PC-9 (cell line): ENCODE measurements at regions not wholly inside any gene's neighbourhood (a gene's known extent, or its start where the extent isn't known, plus 50 kb on each side); places are given as distances from the start of the nearest gene placed in this dataset.
A peak's percentile ranks its signal among the peaks of the same experiment; 100 is the strongest.

Source experiments
- BruUV-seq: library from RNA; stranded (reverse); fragments of 400-500 nt; replicated peaks from 2 replicates; lab custom pipeline; 2021; lab: Mats Ljungman, UMichigan
- CTCF ChIA-PET: fragments of 300-600 bp; sonication (Branson Sonifier 250); formaldehyde crosslinking; loops from one replicate; lab custom pipeline; 2022; ENCODE audit warnings: antibody characterized with exemption; lab: Charles Lee
- POLR2A ChIA-PET: fragments of 300-600 bp; sonication (Branson Sonifier 250); formaldehyde crosslinking; loops from one replicate; lab custom pipeline; 2022; ENCODE audit warnings: antibody characterized with exemption; ENCODE audit not compliant: unreplicated experiment; lab: Charles Lee
- DNase-seq, 2 experiments: peaks; one replicate each; pipeline versions ENCODE4 v3.0.0 to v3.0.0-alpha.2; 2015 to 2022; ENCODE audit warnings: mixed read lengths in 1 of 2
- H2AFZ ChIP-seq: fragments of 200-600 bp; sonication (generic); 2 replicates; pipeline ENCODE4 v1.8.1; 2017; ENCODE audit warnings: antibody characterized with exemption
- H3F3A ChIP-seq: fragments of 200-600 bp; sonication (generic); 2 replicates; pipeline ENCODE4 v1.8.1; 2017; ENCODE audit warnings: antibody characterized with exemption, mild to moderate bottlenecking, low read depth; ENCODE audit not compliant: insufficient read depth
- H3K27ac ChIP-seq: fragments of 200-600 bp; sonication (generic); 2 replicates; pipeline ENCODE4 v1.6.1; 2016; ENCODE audit warnings: mixed run types
- H3K27me3 ChIP-seq: fragments of 200-600 bp; sonication (generic); 2 replicates; pipeline ENCODE4 v1.6.1; 2016; ENCODE audit warnings: low read depth, mixed run types; ENCODE audit not compliant: insufficient read depth
- H3K36me3 ChIP-seq: fragments of 200-600 bp; sonication (generic); 2 replicates; pipeline ENCODE4 v1.6.1; 2016; ENCODE audit warnings: low read depth, mixed run types
- H3K4me1 ChIP-seq: fragments of 200-600 bp; sonication (generic); replicated peaks from 2 replicates; pipeline ENCODE4 v1.6.1; 2016; ENCODE audit warnings: mixed run types; ENCODE audit not compliant: insufficient read depth
- H3K4me2 ChIP-seq: fragments of 200-600 bp; sonication (generic); 2 replicates; pipeline ENCODE4 v1.6.1; 2017; ENCODE audit warnings: mixed run types
- H3K4me3 ChIP-seq: fragments of 200-600 bp; sonication (generic); 2 replicates; pipeline ENCODE4 v1.6.1; 2016; ENCODE audit warnings: mixed run types
- H3K79me2 ChIP-seq: fragments of 200-600 bp; sonication (generic); 2 replicates; pipeline ENCODE4 v1.6.1; 2017; ENCODE audit warnings: low read depth, mixed run types
- H3K9me2 ChIP-seq: fragments of 200-600 bp; sonication (generic); 2 replicates; pipeline ENCODE4 v1.8.1; 2017; ENCODE audit warnings: mild to moderate bottlenecking; ENCODE audit not compliant: insufficient read depth
- H3K9me3 ChIP-seq: fragments of 200-600 bp; sonication (generic); 2 replicates; pipeline ENCODE4 v1.8.1; 2016; ENCODE audit warnings: low read depth; ENCODE audit not compliant: insufficient read depth
- H4K20me1 ChIP-seq: fragments of 200-600 bp; sonication (generic); 2 replicates; pipeline ENCODE4 v1.8.1; 2017; ENCODE audit not compliant: insufficient read depth
- CTCF ChIP-seq: fragments of 200-600 bp; sonication (generic); conservative IDR thresholded peaks from 2 replicates; pipeline ENCODE4 v1.6.1; 2017; ENCODE audit warnings: mixed run types, antibody characterized with exemption, mild to moderate bottlenecking, moderate library complexity
- EZH2 ChIP-seq: fragments of 200-600 bp; sonication (generic); IDR thresholded peaks from 2 replicates; pipeline ENCODE4 v1.8.0; 2017; ENCODE audit warnings: antibody characterized with exemption, low read depth
- intact Hi-C: fragments of 100-400 bp; cut with micrococcal nuclease; formaldehyde crosslinking; loops from one replicate; pipeline ENCODE4 v1.10.0; 2022; ENCODE audit not compliant: unreplicated experiment

GRCh38 chr5:87499478-87500410 is 87.0 kb upstream of the CCNH start:
- H3K27ac ChIP-seq, result no peak overlapping the region
- H3K27me3 ChIP-seq, result no peaks in the 10 kb centered on the region
- TF ChIP-seq CTCF (no peak), EZH2 (no peak)
- ChIA-PET POLR2A (no interaction called here), CTCF (no interaction called here)
- H3K4me1 ChIP-seq, result no peaks in the 10 kb centered on the region
- no TSS peak for BruUV-seq
- H2AFZ ChIP-seq, result peak overlapping the region; percentile 67
- H4K20me1 ChIP-seq, result no peaks in the 10 kb centered on the region
- no peaks in the 10 kb centered on the region for H3K9me2 ChIP-seq
- no peaks in the 10 kb centered on the region for H3K36me3 ChIP-seq
- no peaks in the 10 kb centered on the region for H3K9me3 ChIP-seq
- DNase-seq, result peak in 1 of 2 experiments; percentile 9
- 0 out of 2 replicates have a peak overlapping the region, but pooled peaks have one; percentile 13 for H3K4me2 ChIP-seq
- no peaks in the 10 kb centered on the region for H3F3A ChIP-seq
- intact Hi-C loops, result no loop called here
- H3K4me3 ChIP-seq, result no peak overlapping the region
- no peaks in the 10 kb centered on the region for H3K79me2 ChIP-seq
